GM06990 (cell line): ENCODE measurements at regions not wholly inside any gene's neighbourhood (a gene's known extent, or its start where the extent isn't known, plus 50 kb on each side); places are given as distances from the start of the nearest gene placed in this dataset.

ENCODE experiments used
- DNase-seq: peaks from one replicate; pipeline ENCODE4 v3.0.0-alpha.2; 2011; ENCODE audit not compliant: insufficient read length; ENCODE audit errors: extremely low read depth
- H3K27me3 ChIP-seq: replicated peaks from 2 replicates; pipeline ENCODE4 v1.6.0; 2011; ENCODE audit warnings: low read length; ENCODE audit not compliant: control insufficient read depth, insufficient read depth
- H3K36me3 ChIP-seq: 2 replicates; pipeline ENCODE4 v1.5.1; 2011; ENCODE audit warnings: low read length; ENCODE audit not compliant: control insufficient read depth, insufficient read depth
- H3K4me3 ChIP-seq: replicated peaks from 2 replicates; pipeline ENCODE4 v1.5.1; 2011; ENCODE audit warnings: low read depth, mild to moderate bottlenecking, control low read depth, low read length
- CTCF ChIP-seq: IDR thresholded peaks from 2 replicates; pipeline ENCODE4 v1.5.1; 2011; ENCODE audit warnings: low read length, control low read depth, mild to moderate bottlenecking, inconsistent platforms; ENCODE audit not compliant: insufficient read depth, poor library complexity, severe bottlenecking

- TF ChIP-seq CTCF, result no peak
- Histone ChIP-seq H3K36me3 (no peaks in the 10 kb centered on the region), H3K27me3 (no peaks in the 10 kb centered on the region), H3K4me3 (no peak overlapping the region)
- no peak for DNase-seq
Observed at GRCh38 chr21:15134701-15135470, 70.1 kb upstream of the NRIP1 start.

GRCh38 chr21:15135867-15136629 lies 71.2 kb upstream of the NRIP1 start:
- H3K4me3 ChIP-seq, result no peak overlapping the region
- no peaks in the 10 kb centered on the region for H3K27me3 ChIP-seq
- no peak for TF ChIP-seq CTCF
- no peaks in the 10 kb centered on the region for H3K36me3 ChIP-seq
- no peak for DNase-seq

GRCh38 chr21:15138490-15138889 lies 73.7 kb upstream of the NRIP1 start:
- H3K4me3 ChIP-seq, result no peak overlapping the region
- no peaks in the 10 kb centered on the region for H3K36me3 ChIP-seq
- no peak for TF ChIP-seq CTCF
- no peak for DNase-seq
- no peaks in the 10 kb centered on the region for H3K27me3 ChIP-seq

DNA sequence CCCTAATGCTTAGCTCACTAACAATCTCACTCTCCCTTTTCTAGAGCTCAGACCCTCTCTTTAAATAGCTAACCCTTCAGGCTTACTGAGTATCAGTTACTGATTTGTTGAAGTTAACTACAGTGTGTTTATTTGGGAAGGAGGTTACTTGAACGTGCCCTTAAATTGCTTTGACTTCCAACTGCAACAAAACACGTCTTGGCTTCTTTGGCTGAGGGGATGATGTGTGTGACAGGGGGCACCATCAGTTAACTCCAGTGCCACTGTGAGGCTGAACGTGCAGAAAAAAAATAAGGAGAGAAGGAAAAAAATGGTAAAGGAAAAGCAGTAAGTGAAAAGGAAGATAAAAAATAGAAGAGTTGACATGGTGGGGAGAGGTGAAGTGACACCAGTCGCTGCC lies 75.1 kb upstream of the NRIP1 start:
- Histone ChIP-seq H3K27me3 (no peaks in the 10 kb centered on the region), H3K4me3 (no peak overlapping the region), H3K36me3 (no peaks in the 10 kb centered on the region)
- DNase-seq, result no peak
- TF ChIP-seq CTCF, result no peak

DNA sequence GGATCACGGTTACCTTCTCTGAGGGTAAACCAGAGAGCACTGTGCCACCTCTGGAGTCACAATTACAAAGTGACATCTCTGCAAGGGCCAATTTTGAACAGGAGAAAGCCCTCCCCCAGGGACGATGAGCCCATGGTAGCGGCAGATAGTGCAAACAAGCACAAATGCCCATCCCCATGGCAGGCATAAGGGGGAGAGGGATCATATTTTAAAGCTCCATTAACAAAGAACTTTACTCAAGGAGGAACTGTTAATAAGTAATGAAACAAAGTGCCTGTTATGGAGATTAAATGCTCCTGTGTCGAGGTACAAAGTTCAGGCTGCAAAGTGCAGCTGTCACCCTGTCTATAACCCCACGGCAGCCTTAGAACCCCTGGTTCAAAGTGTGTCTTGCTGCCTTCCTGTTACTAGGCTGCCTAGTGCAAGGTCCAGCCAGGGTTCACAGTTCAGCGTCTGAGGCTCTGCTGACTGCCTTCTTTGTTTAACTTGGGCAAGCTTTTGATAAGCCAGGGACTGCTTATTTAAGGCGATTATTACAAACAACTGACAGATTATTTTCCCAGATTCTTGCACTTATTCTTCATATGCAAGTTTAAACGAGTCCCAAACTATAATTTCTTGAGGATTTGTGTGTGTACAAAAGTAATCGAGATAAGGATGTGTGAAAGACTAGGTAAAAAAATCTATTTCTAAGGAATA lies 75.7 kb upstream of the NRIP1 start:
- H3K36me3 ChIP-seq, result no peaks in the 10 kb centered on the region
- no peak for TF ChIP-seq CTCF
- no peak for DNase-seq
- H3K27me3 ChIP-seq, result no peaks in the 10 kb centered on the region
- H3K4me3 ChIP-seq, result no peak overlapping the region
